NCI-H1930 (cell line): ENCODE measurements at regions not wholly inside any gene's neighbourhood (a gene's known extent, or its start where the extent isn't known, plus 50 kb on each side); places are given as distances from the start of the nearest gene placed in this dataset.

ENCODE experiments used
- DNase-seq, 2 experiments: peaks; one replicate each; lab custom pipeline; 2025; lab: John Stamatoyannopoulos, UW

GRCh38 chr10:131674130-131674529 is 226.7 kb upstream of the PPP2R2D start:
- no peak for DNase-seq

GRCh38 chr10:131675104-131675503 is 225.7 kb upstream of the PPP2R2D start:
- DNase-seq, result no peak

GRCh38 chr10:131676046-131676799 is 224.6 kb upstream of the PPP2R2D start:
- no peak for DNase-seq

GRCh38 chr10:131676800-131677421 is 223.9 kb upstream of the PPP2R2D start:
- no peak for DNase-seq

GRCh38 chr10:131677671-131678070 is 223.1 kb upstream of the PPP2R2D start:
- no peak for DNase-seq

GRCh38 chr10:131678171-131678570 is 222.6 kb upstream of the PPP2R2D start:
- DNase-seq, result no peak

GRCh38 chr10:131678613-131679012 is 222.2 kb upstream of the PPP2R2D start:
- DNase-seq, result no peak

- DNase-seq, result no peak
These were observed 220.9 kb upstream of the PPP2R2D start for GRCh38 chr10:131679926-131680325.

GRCh38 chr10:131681122-131681521 is 219.7 kb upstream of the PPP2R2D start:
- DNase-seq, result no peak

GRCh38 chr10:131681656-131682055 is 219.2 kb upstream of the PPP2R2D start:
- no peak for DNase-seq

- no peak for DNase-seq
These were observed 218.4 kb upstream of the PPP2R2D start for GRCh38 chr10:131682271-131682962.

GRCh38 chr10:131683281-131683861 is 217.4 kb upstream of the PPP2R2D start:
- no peak for DNase-seq

- no peak for DNase-seq
These were observed 216.9 kb upstream of the PPP2R2D start for GRCh38 chr10:131683941-131684340.

- DNase-seq, result no peak
These were observed 215.8 kb upstream of the PPP2R2D start for GRCh38 chr10:131685007-131685406.

- DNase-seq, result no peak
These were observed 215.2 kb upstream of the PPP2R2D start for GRCh38 chr10:131685576-131685975.

- no peak for DNase-seq
These were observed 213.9 kb upstream of the PPP2R2D start for GRCh38 chr10:131686781-131687420.

- no peak for DNase-seq
These were observed 212.5 kb upstream of the PPP2R2D start for GRCh38 chr10:131688304-131688703.

- no peak for DNase-seq
These were observed 211.8 kb upstream of the PPP2R2D start for GRCh38 chr10:131689016-131689415.

- no peak for DNase-seq
These were observed 211.3 kb upstream of the PPP2R2D start for GRCh38 chr10:131689486-131689885.

GRCh38 chr10:131689954-131690757 is 210.7 kb upstream of the PPP2R2D start:
- no peak for DNase-seq

GRCh38 chr10:131690805-131691239 is 210.0 kb upstream of the PPP2R2D start:
- DNase-seq, result no peak
